ENCODE measurements at regions not wholly inside any gene's neighbourhood (a gene's known extent, or its start where the extent isn't known, plus 50 kb on each side); places are given as distances from the start of the nearest gene placed in this dataset.

GRCh38 chr12:78778339-78778738 is 86.2 kb upstream of the SYT1 start:
- DNase-seq (ENCODE audit: low spot score, unreplicated experiment): no peak
- TF ChIP-seq CTCF (IDR thresholded peaks at IDR 0.05; ENCODE audit: unreplicated experiment): no peak
- Mint-ChIP-seq H3K27ac (no peak overlapping the region), H3K9me3 (ENCODE audit: low read depth) (no peaks in the 10 kb centered on the region), H3K36me3 (ENCODE audit: insufficient read depth) (no peaks in the 10 kb centered on the region), H3K4me3 (ENCODE audit: low read depth) (no peak overlapping the region), H3K27me3 (no peaks in the 10 kb centered on the region), H3K4me1 (ENCODE audit: low read depth) (no peaks in the 10 kb centered on the region)

GRCh38 chr12:78787576-78787975 is 77.0 kb upstream of the SYT1 start:
- H3K4me3 Mint-ChIP-seq (ENCODE audit: low read depth): no peak overlapping the region
- no peak overlapping the region for H3K27ac Mint-ChIP-seq
- no peaks in the 10 kb centered on the region for H3K36me3 Mint-ChIP-seq (ENCODE audit: insufficient read depth)
- TF ChIP-seq CTCF (IDR thresholded peaks at IDR 0.05; ENCODE audit: unreplicated experiment): no peak
- H3K4me1 Mint-ChIP-seq (ENCODE audit: low read depth): no peaks in the 10 kb centered on the region
- no peaks in the 10 kb centered on the region for H3K27me3 Mint-ChIP-seq
- no peak for DNase-seq (ENCODE audit: low spot score, unreplicated experiment)
- no peaks in the 10 kb centered on the region for H3K9me3 Mint-ChIP-seq (ENCODE audit: low read depth)

DNA sequence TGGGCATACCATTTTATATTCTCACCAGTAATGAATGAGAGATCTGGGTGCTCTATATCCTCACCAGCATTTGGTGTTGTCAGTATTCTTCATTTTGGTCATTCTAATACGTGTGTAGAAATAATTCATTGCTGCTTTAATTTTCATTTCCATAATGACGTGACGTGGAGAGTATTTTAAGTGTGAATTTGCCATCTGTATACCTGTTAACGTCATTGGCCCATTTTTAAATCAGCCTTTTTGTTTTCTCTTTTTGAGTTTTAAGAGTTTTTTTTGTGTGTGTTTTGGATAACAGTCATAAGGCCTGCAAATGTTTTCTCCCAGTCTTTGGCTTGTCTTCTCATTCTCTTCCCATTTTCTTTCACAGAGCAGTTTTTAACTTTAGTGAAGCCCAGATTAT is 74.4 kb upstream of the SYT1 start:
- Mint-ChIP-seq H3K27me3 (no peaks in the 10 kb centered on the region), H3K36me3 (ENCODE audit: insufficient read depth) (no peaks in the 10 kb centered on the region), H3K4me1 (ENCODE audit: low read depth) (no peaks in the 10 kb centered on the region), H3K9me3 (ENCODE audit: low read depth) (peaks cover 2% of the 10 kb centered on the region), H3K27ac (no peak overlapping the region), H3K4me3 (ENCODE audit: low read depth) (no peak overlapping the region)
- TF ChIP-seq CTCF (IDR thresholded peaks at IDR 0.05; ENCODE audit: unreplicated experiment): no peak
- DNase-seq (ENCODE audit: low spot score, unreplicated experiment): no peak

- no peaks in the 10 kb centered on the region for H3K4me1 Mint-ChIP-seq (ENCODE audit: low read depth)
- no peak for TF ChIP-seq CTCF (IDR thresholded peaks at IDR 0.05; ENCODE audit: unreplicated experiment)
- no peak overlapping the region for H3K4me3 Mint-ChIP-seq (ENCODE audit: low read depth)
- no peak for DNase-seq (ENCODE audit: low spot score, unreplicated experiment)
- H3K9me3 Mint-ChIP-seq (ENCODE audit: low read depth): peaks cover 9% of the 10 kb centered on the region
- H3K27ac Mint-ChIP-seq: no peak overlapping the region
- H3K36me3 Mint-ChIP-seq (ENCODE audit: insufficient read depth): no peaks in the 10 kb centered on the region
- H3K27me3 Mint-ChIP-seq: no peaks in the 10 kb centered on the region
These were observed 72.4 kb upstream of the SYT1 start for GRCh38 chr12:78792052-78792698.

- TF ChIP-seq CTCF (IDR thresholded peaks at IDR 0.05; ENCODE audit: unreplicated experiment): no peak
- Mint-ChIP-seq H3K27me3 (no peaks in the 10 kb centered on the region), H3K27ac (no peak overlapping the region), H3K9me3 (ENCODE audit: low read depth) (peaks cover 9% of the 10 kb centered on the region), H3K4me3 (ENCODE audit: low read depth) (no peak overlapping the region), H3K36me3 (ENCODE audit: insufficient read depth) (no peaks in the 10 kb centered on the region), H3K4me1 (ENCODE audit: low read depth) (no peaks in the 10 kb centered on the region)
- DNase-seq (ENCODE audit: low spot score, unreplicated experiment): no peak
These were observed 71.1 kb upstream of the SYT1 start for GRCh38 chr12:78793491-78793890.
